Muscle of arm (tissue), 1 donor: ENCODE measurements at regions not wholly inside any gene's neighbourhood (a gene's known extent, or its start where the extent isn't known, plus 50 kb on each side); places are given as distances from the start of the nearest gene placed in this dataset.
"Not testable (repeated sequence)": the region's sequence is repeated elsewhere in the genome, so short reads cannot be mapped to it uniquely, and the experiment has no call there.

Source experiments
- DNase-seq: peaks from one replicate; pipeline ENCODE4 v3.0.0-alpha.2; 2013

GRCh38 chr2:129004940-129005490, 686.3 kb upstream of the HS6ST1 start:
- no peak for DNase-seq

- DNase-seq = no peak
These were observed 687.6 kb upstream of the HS6ST1 start for GRCh38 chr2:129006135-129006886.

DNA sequence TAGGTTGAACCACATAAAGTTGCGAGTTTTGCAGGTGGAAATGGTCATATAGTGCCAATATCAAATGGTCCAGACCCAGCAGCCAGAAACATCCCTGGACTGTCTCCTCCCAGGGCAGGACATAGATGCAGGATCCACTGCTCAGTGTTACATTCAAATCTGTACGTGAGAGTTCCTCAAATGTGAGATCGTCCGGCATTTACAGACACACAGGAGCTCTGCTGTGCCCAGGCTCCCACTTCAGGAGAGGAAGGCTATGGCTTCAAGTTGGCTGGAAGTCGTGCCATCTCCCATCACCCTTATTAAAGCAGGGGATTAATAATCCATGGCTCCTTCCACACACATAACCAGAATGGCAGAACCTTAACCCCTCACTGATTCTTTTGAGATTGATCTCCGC, 688.2 kb upstream of the HS6ST1 start:
- no peak for DNase-seq

- no peak for DNase-seq
These were observed 689.6 kb upstream of the HS6ST1 start for GRCh38 chr2:129008055-129008880.

GRCh38 chr2:129008881-129009554, 690.4 kb upstream of the HS6ST1 start:
- DNase-seq = no peak

DNA sequence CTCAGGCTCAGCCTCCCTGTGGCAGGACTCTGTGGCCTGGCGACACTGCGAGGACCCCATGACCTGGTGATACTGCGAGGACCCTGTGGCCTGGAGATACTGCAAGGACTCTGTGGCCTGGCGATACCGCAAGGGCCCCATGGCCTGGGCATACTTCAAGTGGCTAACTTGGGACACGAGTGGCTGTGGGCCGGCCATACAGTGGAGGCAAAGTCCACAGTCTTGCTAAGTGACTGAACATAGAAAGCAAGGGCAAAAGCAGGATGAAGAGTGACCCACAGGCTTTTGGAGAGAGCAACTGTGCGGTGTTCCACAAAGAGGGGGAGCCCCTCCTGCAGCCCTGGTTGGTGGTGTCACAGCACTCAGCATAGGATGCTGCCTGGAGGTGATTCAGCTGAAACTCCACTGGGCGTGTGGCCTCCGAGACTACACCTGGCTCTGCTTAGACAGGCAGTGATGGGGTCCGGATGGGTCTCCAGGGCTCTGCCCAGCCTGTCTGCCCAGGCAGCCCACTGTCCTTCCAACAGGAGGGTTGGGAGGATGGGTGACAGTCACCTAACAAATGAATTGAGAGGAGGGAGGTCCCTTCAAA, 691.0 kb upstream of the HS6ST1 start:
- DNase-seq = no peak

GRCh38 chr2:129010262-129010661, 691.6 kb upstream of the HS6ST1 start:
- DNase-seq = no peak

DNA sequence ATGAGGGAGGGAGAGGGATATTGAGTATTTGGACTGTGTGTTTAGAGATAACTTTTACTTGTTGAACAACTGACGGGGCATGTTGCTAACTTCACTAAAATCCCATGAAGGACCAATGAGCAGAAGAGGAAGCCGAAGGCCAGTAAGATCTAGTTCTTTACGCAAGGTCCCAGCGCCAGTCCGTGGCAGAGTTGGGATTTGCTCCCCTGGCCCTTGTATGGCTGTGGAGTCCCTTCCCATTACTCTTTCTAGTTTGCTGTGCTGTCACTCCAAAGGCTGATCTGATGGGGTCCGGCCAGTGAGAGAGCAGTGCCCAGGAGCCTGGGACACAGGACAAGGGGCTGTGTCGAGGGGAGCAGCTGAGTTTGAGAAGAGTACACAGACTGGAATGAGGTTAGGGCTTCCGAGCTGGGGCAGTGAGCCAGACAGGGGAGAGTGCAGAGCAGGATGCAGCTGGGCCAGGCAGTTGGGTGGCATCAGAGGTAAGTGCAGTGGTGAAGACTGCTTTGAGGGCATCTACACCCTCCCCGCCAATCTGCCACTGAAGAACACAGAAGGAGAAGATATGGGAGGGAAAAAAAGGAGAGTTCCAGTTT, 692.9 kb upstream of the HS6ST1 start:
- DNase-seq = no peak

GRCh38 chr2:129014432-129014831, 695.8 kb upstream of the HS6ST1 start:
- no peak for DNase-seq

DNA sequence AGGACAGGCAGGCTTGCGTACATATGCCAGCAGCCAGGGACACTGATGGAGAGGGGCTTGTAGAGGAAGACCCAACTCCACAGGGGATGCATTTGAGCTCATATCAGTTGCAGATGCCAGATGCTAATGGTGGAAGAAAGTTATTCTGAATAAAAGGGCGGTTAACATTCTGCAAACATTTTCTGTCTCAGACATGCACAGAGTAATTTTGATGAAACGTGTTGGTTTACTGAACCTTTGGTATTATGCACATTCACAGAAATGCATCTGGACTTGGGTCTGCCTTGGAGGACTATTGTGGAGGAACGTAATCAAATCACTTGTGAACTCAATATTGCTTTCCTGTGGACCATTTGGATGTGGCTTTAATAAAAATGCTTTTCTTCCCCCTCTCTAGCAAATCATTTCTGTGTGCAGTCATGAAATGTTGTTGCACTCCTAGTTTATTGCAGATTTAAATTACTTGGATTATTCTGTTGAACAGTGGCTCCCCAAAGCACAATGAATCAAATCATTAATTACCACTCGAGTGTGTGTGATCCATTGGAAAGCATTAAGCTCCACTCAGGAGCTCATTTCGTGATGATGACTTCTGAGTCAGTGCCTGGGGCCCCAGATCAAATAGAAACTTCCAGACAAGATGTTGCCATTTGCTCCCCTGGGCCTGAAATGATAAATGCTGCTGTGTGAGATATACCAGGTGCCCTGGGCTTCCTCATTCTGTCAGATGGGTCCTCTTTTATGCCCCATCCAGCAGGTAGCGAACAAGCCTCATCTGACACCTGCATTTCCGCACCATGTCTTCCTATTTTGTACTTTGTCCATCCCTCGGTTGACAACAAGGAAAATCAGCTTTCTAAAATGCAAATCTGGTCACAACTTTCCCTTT, 697.0 kb upstream of the HS6ST1 start:
- DNase-seq = no peak

- DNase-seq = no peak
These were observed 698.3 kb upstream of the HS6ST1 start for GRCh38 chr2:129016972-129017371.

DNA sequence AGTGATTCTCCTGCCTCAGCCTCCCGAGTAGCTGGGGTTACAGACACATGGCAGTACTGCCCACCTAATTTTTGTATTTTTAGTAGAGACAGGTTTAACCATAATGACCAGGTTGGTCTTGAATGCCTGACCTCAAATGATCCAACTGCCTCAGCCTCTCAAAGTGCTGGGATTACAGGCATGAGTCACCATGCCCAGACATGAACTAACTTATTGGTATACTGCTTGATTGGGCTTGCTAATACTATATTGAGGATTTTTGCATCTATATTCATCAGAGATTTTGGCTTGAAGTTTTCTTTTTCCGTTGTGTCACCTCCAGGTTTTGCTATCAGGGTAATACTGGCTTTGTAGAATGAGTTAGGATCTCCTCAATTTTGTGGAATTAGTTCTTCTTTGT, 706.1 kb upstream of the HS6ST1 start:
- no peak for DNase-seq

DNA sequence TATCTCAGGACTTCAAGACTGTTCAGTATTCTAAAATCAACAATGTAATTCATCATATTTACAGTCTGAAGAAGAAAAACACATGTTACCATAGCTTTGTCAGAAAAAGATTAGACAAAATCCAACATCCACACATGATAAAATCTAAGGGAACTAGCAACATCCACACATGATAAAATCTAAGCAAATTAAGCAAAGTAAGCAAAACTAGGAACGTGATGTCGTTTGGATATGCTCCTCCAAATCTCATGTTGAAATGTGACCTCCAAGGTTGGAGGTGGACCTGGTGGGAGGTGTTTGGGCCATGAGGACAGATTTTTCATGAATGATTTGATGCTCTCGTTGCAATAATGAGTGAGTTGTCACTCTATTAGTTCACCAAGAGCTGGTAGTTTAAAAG, 717.3 kb upstream of the HS6ST1 start:
- DNase-seq = no peak

- DNase-seq = not testable (repeated sequence)
These were observed 725.0 kb upstream of the HS6ST1 start for GRCh38 chr2:129043677-129044076.

DNA sequence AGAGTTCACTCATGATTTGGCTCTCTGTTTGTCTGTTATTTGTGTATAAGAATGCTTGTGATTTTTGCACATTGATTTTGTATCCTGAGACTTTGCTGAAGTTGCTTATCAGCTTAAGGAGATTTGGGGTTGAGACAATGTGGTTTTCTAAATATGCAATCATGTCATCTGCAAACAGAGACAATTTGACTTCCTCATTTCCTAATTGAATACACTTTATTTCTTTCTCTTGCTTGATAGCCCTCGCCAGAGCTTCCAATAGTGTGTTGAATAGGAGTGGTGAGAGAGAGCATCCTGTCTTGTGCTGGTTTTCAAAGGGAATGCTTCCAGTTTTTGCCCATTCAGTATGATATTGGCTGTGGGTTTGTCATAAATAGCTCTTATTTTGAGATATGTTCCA, 727.8 kb upstream of the HS6ST1 start:
- DNase-seq = not testable (repeated sequence)

DNA sequence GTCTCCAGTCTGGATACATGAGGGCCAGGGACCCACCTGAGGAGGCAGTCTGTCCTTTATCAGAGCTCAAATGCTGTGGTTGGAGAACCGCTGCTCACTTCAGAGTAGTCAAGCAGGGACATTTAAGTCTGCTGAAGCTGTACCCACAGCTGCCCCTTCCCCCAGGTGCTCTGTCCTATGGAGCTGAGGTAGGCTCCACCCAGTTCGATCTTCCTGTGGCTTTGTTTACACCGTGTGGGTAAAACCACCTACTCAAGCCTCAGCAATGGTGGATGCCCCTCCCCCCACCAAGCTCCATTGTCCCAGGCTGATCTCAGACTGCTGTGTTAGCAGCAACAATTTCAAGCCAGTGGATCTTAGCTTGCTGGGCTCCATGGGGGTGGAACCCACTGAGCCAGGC, 731.4 kb upstream of the HS6ST1 start:
- DNase-seq = no peak

- DNase-seq = no peak
These were observed 736.6 kb upstream of the HS6ST1 start for GRCh38 chr2:129055242-129055641.

GRCh38 chr2:129055824-129056223, 737.2 kb upstream of the HS6ST1 start:
- no peak for DNase-seq

GRCh38 chr2:129056309-129056958, 737.8 kb upstream of the HS6ST1 start:
- no peak for DNase-seq

DNA sequence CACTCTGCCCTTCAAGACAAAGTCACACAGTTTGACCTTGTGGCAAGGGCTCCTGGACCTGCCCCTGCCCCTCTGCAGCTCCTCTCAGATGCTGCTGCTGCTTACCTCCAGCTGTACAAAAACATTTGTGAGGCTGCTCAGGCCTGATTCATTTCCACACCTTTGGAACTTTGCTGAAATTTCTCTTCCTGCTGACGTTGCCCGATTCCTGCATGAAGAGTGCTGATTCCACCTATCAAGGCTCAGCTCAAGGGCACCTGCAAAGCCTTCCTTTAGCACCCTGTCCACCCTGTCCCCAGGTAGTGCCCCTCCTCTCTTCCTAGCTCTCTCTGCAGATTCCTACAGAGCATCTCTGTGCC, 738.3 kb upstream of the HS6ST1 start:
- no peak for DNase-seq
